Liver (tissue), 8 donors: ENCODE measurements at regions not wholly inside any gene's neighbourhood (a gene's known extent, or its start where the extent isn't known, plus 50 kb on each side); places are given as distances from the start of the nearest gene placed in this dataset.

Experiments
- DNase-seq: peaks from one replicate; pipeline ENCODE4 v3.0.0-alpha.2; 2017; ENCODE audit warnings: low spot score
- H3K27ac ChIP-seq, 2 donors: one replicate each; pipeline ENCODE4 v1.7.0; 2013; ENCODE audit warnings: inconsistent platforms in 2 of 2, low read length in 2 of 2, control low read depth in 1 of 2, low read depth in 1 of 2, mild to moderate bottlenecking in 1 of 2
- H3K27me3 ChIP-seq, 4 donors: one replicate each; pipeline versions ENCODE4 v1.6.1 to v1.7.0; 2013; ENCODE audit warnings: low read length in 3 of 4, inconsistent platforms in 1 of 4, mild to moderate bottlenecking in 1 of 4, moderate library complexity in 1 of 4; ENCODE audit not compliant: control insufficient read depth in 4 of 4, insufficient read depth in 4 of 4
- H3K36me3 ChIP-seq, 4 donors: one replicate each; pipeline versions ENCODE4 v1.6.1 to v1.7.0; 2013; ENCODE audit warnings: low read length in 3 of 4, mild to moderate bottlenecking in 3 of 4, low read depth in 1 of 4, moderate library complexity in 1 of 4; ENCODE audit not compliant: control insufficient read depth in 4 of 4, insufficient read depth in 3 of 4
- H3K4me1 ChIP-seq, 4 donors: one replicate each; pipeline versions ENCODE4 v1.6.1 to v1.7.0; 2013; ENCODE audit warnings: low read length in 3 of 4, mild to moderate bottlenecking in 3 of 4, moderate library complexity in 1 of 4; ENCODE audit not compliant: control insufficient read depth in 4 of 4, insufficient read depth in 4 of 4
- H3K4me3 ChIP-seq, 3 donors: one replicate each; pipeline versions ENCODE4 v1.6.1 to v1.7.0; 2013; ENCODE audit warnings: low read length in 3 of 3, control low read depth in 1 of 3, low read depth in 1 of 3, mild to moderate bottlenecking in 1 of 3
- H3K9ac ChIP-seq, 2 donors: one replicate each; pipeline ENCODE4 v1.7.0; 2013; ENCODE audit warnings: low read length in 2 of 2, mild to moderate bottlenecking in 2 of 2, moderate library complexity in 2 of 2, control low read depth in 1 of 2, low read depth in 1 of 2
- H3K9me3 ChIP-seq, 4 donors: one replicate each; pipeline versions ENCODE4 v1.6.1 to v1.7.0; 2013; ENCODE audit warnings: low read length in 3 of 4; ENCODE audit not compliant: control insufficient read depth in 4 of 4
- ATF3 ChIP-seq: IDR thresholded peaks from 2 replicates; pipeline ENCODE4 v1.6.1; 2016; ENCODE audit warnings: antibody characterized with exemption
- CTCF ChIP-seq: fragments of 150-350 bp; IDR thresholded peaks from 2 replicates; pipeline ENCODE4 v1.5.1; 2017; ENCODE audit warnings: improper control_type of control experiment, low read depth, low read length; ENCODE audit not compliant: missing input control
- FOXA1 ChIP-seq: IDR thresholded peaks from 2 replicates; pipeline ENCODE4 v1.6.1; 2016; ENCODE audit warnings: antibody characterized with exemption
- FOXA2 ChIP-seq: IDR thresholded peaks from 2 replicates; pipeline ENCODE4 v1.6.1; 2016; ENCODE audit warnings: antibody characterized with exemption
- GABPA ChIP-seq, 2 donors: IDR thresholded peaks in 1 of 2; conservative IDR thresholded peaks in 1 of 2; 2 replicates each; pipeline ENCODE4 v1.6.1; 2016; ENCODE audit warnings: antibody characterized with exemption in 2 of 2, mild to moderate bottlenecking in 1 of 2, moderate library complexity in 1 of 2
- HNF4A ChIP-seq, 2 donors: conservative IDR thresholded peaks; 2 replicates each; pipeline ENCODE4 v1.6.1; 2016; ENCODE audit warnings: antibody characterized with exemption in 2 of 2, mild to moderate bottlenecking in 2 of 2
- HNF4G ChIP-seq: IDR thresholded peaks from 2 replicates; pipeline ENCODE4 v1.6.1; 2016; ENCODE audit warnings: antibody characterized with exemption
- JUND ChIP-seq, 2 donors: IDR thresholded peaks; 2 replicates each; pipeline ENCODE4 v1.6.1; 2016; ENCODE audit warnings: antibody characterized with exemption in 2 of 2
- MAX ChIP-seq: IDR thresholded peaks from 2 replicates; pipeline ENCODE4 v1.6.1; 2016; ENCODE audit warnings: antibody characterized with exemption
- NR2F2 ChIP-seq: IDR thresholded peaks from 2 replicates; pipeline ENCODE4 v1.6.1; 2016; ENCODE audit warnings: antibody characterized with exemption
- RAD21 ChIP-seq, 2 donors: IDR thresholded peaks; 2 replicates each; pipeline ENCODE4 v1.6.1; 2016; ENCODE audit warnings: antibody characterized with exemption in 2 of 2, mild to moderate bottlenecking in 2 of 2
- REST ChIP-seq: IDR thresholded peaks from 2 replicates; pipeline ENCODE4 v1.6.1; 2016; ENCODE audit warnings: antibody characterized with exemption, mild to moderate bottlenecking
- RXRA ChIP-seq, 2 donors: IDR thresholded peaks; 2 replicates each; pipeline ENCODE4 v1.6.1; 2017 to 2018; ENCODE audit warnings: antibody characterized with exemption in 2 of 2, mild to moderate bottlenecking in 1 of 2
- SP1 ChIP-seq: IDR thresholded peaks from 2 replicates; pipeline ENCODE4 v1.6.1; 2018; ENCODE audit warnings: antibody characterized with exemption, mild to moderate bottlenecking
- YY1 ChIP-seq: IDR thresholded peaks from 2 replicates; pipeline ENCODE4 v1.6.1; 2016; ENCODE audit warnings: antibody characterized with exemption, mild to moderate bottlenecking
- ZBTB33 ChIP-seq: IDR thresholded peaks from 2 replicates; pipeline ENCODE4 v1.6.1; 2016; ENCODE audit warnings: antibody characterized with exemption
- WGBS: extraction: QIAGEN DNeasy Blood & Tissue Kit; methylation state at CpG from one replicate; pipeline ENCODE4 v1.1.7; 2013; 5-methylcytosine and 5-hydroxymethylcytosine counted together
- donor health status: healthy.
- donor health status: healthy.
- donor health status: healthy.
- donor health status: healthy.
- donor health status: healthy.

- Histone ChIP-seq H3K4me3 (no peak overlapping the region), H3K27me3 (no peaks in the 10 kb centered on the region), H3K9me3 (no peaks in the 10 kb centered on the region), H3K4me1 (no peaks in the 10 kb centered on the region), H3K27ac (no peak overlapping the region), H3K9ac (no peak overlapping the region), H3K36me3 (no peaks in the 10 kb centered on the region)
- no peak for DNase-seq
- TF ChIP-seq RAD21 (IDR thresholded peaks at IDR 0.05) (no peak), NR2F2 (no peak), SP1 (no peak), MAX (no peak), RXRA (IDR thresholded peaks at IDR 0.05) (no peak), CTCF (no peak), REST (no peak), HNF4A (conservative IDR thresholded peaks at IDR 0.05) (no peak), GABPA (IDR thresholded peaks at IDR 0.05 in 1 of 2, conservative IDR thresholded peaks at IDR 0.05 in 1 of 2) (no peak), ATF3 (no peak), YY1 (no peak), JUND (IDR thresholded peaks at IDR 0.05) (no peak), FOXA1 (no peak), ZBTB33 (no peak), HNF4G (no peak)
- WGBS = 67% methylated on average over 7 of the region's 7 CpGs
Measured at GRCh38 chr5:3925022-3925421, 329.4 kb downstream of the IRX1 start.

- no peak for DNase-seq
- no peaks in the 10 kb centered on the region for H3K4me1 ChIP-seq
- no peak overlapping the region for H3K27ac ChIP-seq
- no peaks in the 10 kb centered on the region for H3K36me3 ChIP-seq
- WGBS = 58% methylated on average over 8 of the region's 8 CpGs
- no peaks in the 10 kb centered on the region for H3K27me3 ChIP-seq
- TF ChIP-seq FOXA2 = no peak
- no peak overlapping the region for H3K4me3 ChIP-seq
- no peak overlapping the region for H3K9ac ChIP-seq
- H3K9me3 ChIP-seq = no peaks in the 10 kb centered on the region
Measured at GRCh38 chr5:3925935-3926334, 330.3 kb downstream of the IRX1 start.
